Hepatocyte (in vitro differentiated cells): ENCODE measurements at regions not wholly inside any gene's neighbourhood (a gene's known extent, or its start where the extent isn't known, plus 50 kb on each side); places are given as distances from the start of the nearest gene placed in this dataset.

Experiments
- DNase-seq: peaks from one replicate; pipeline ENCODE4 v3.0.0-alpha.2; 2016; ENCODE audit warnings: low spot score
- H2AFZ ChIP-seq: fragments of 200-600 bp; sonication (generic); 2 replicates; pipeline ENCODE4 v1.6.0; 2016; ENCODE audit warnings: antibody characterized with exemption, mild to moderate bottlenecking
- H3K27ac ChIP-seq: fragments of 200-600 bp; sonication (generic); 2 replicates; pipeline ENCODE4 v1.5.1; 2016; ENCODE audit warnings: mild to moderate bottlenecking
- H3K27me3 ChIP-seq: fragments of 200-600 bp; sonication (generic); 2 replicates; pipeline ENCODE4 v1.6.1; 2016
- H3K36me3 ChIP-seq: fragments of 200-600 bp; sonication (generic); replicated peaks from 2 replicates; pipeline ENCODE4 v1.5.1; 2016; ENCODE audit warnings: low read depth; ENCODE audit not compliant: insufficient read depth
- H3K4me1 ChIP-seq: fragments of 200-600 bp; sonication (generic); 2 replicates; pipeline ENCODE4 v1.5.1; 2016; ENCODE audit warnings: mild to moderate bottlenecking, moderate library complexity; ENCODE audit not compliant: insufficient read depth
- H3K4me2 ChIP-seq: fragments of 200-600 bp; sonication (generic); 2 replicates; pipeline ENCODE4 v1.6.0; 2016
- H3K4me3 ChIP-seq: fragments of 200-600 bp; sonication (generic); 2 replicates; pipeline ENCODE4 v1.5.1; 2016; ENCODE audit warnings: mild to moderate bottlenecking
- H3K79me2 ChIP-seq: fragments of 200-600 bp; sonication (generic); 2 replicates; pipeline ENCODE4 v1.6.0; 2017; ENCODE audit warnings: mild to moderate bottlenecking
- H3K9me2 ChIP-seq: fragments of 200-600 bp; sonication (generic); replicated peaks from 2 replicates; pipeline ENCODE4 v1.6.0; 2017; ENCODE audit warnings: mild to moderate bottlenecking; ENCODE audit not compliant: insufficient read depth
- H3K9me3 ChIP-seq: fragments of 200-600 bp; sonication (generic); 2 replicates; pipeline ENCODE4 v1.5.1; 2016; ENCODE audit warnings: low read depth, mild to moderate bottlenecking
- H4K20me1 ChIP-seq: fragments of 200-600 bp; sonication (generic); 2 replicates; pipeline ENCODE4 v1.6.0; 2016; ENCODE audit warnings: mild to moderate bottlenecking; ENCODE audit not compliant: insufficient read depth, poor library complexity, severe bottlenecking
- CTCF ChIP-seq: fragments of 200-600 bp; sonication (generic); IDR thresholded peaks from 2 replicates; pipeline ENCODE4 v1.5.1; 2016; ENCODE audit warnings: antibody characterized with exemption, mild to moderate bottlenecking; ENCODE audit not compliant: poor library complexity
- EZH2 ChIP-seq: fragments of 200-600 bp; sonication (generic); IDR thresholded peaks from 2 replicates; pipeline ENCODE4 v1.6.1; 2016; ENCODE audit warnings: antibody characterized with exemption, mild to moderate bottlenecking, borderline replicate concordance
- EZH2phosphoT487 ChIP-seq: fragments of 200-600 bp; sonication (generic); IDR thresholded peaks from one replicate; pipeline ENCODE4 v1.6.1; 2018; ENCODE audit warnings: antibody characterized with exemption, mild to moderate bottlenecking, low read depth, moderate library complexity; ENCODE audit not compliant: unreplicated experiment, severe bottlenecking
- WGBS: methylation state at CpG from one replicate; pipeline ENCODE4 v1.1.6; 2016; ENCODE audit warnings: low lambda C conversion rate; ENCODE audit errors: missing lambda C conversion rate; 5-methylcytosine and 5-hydroxymethylcytosine counted together

DNA sequence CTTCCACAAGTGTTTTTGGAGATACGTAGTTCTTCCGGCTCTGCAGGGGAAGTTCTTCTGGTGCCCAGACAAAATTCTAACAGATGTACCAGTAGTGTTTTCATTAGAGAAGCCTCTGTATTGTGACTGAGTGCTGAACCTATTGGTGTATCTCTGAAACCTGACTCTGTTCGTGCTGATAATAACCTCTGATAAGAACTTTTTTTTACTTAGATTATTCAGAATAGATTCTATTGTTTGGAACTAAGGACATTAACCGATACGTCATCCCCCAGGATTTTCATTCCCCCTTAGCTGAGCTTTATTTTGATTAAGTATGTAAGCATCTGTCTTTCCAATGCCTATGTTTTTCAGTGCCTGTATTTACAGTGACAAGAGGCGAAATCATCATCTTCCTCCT lies 362.9 kb downstream of the PDGFC start:
- no peaks in the 10 kb centered on the region for H4K20me1 ChIP-seq
- TF ChIP-seq EZH2phosphoT487 (no peak), CTCF (no peak), EZH2 (no peak)

GRCh38 chr4:156607478-156607857 lies 364.1 kb downstream of the PDGFC start:
- Histone ChIP-seq H3K4me1 (no peaks in the 10 kb centered on the region), H3K9me3 (no peaks in the 10 kb centered on the region), H3K9me2 (no peaks in the 10 kb centered on the region), H3K4me3 (no peak overlapping the region), H3K27ac (peak overlapping the region; percentile 16), H2AFZ (no peak overlapping the region), H3K36me3 (no peaks in the 10 kb centered on the region), H3K4me2 (no peak overlapping the region), H3K27me3 (no peaks in the 10 kb centered on the region), H3K79me2 (no peaks in the 10 kb centered on the region), H4K20me1 (no peaks in the 10 kb centered on the region)
- no peak for DNase-seq
- no peak for TF ChIP-seq EZH2
- no peak for TF ChIP-seq EZH2phosphoT487
- TF ChIP-seq CTCF: no peak
- 95% methylated on average over 1 of the region's 1 CpG for WGBS

More for the DNA sequence above, 362.9 kb downstream of the PDGFC start:
- Histone ChIP-seq H3K27me3 (no peaks in the 10 kb centered on the region), H3K9me3 (no peaks in the 10 kb centered on the region), H2AFZ (no peak overlapping the region), H3K79me2 (no peaks in the 10 kb centered on the region), H3K4me1 (no peaks in the 10 kb centered on the region), H3K4me3 (no peak overlapping the region), H3K36me3 (no peaks in the 10 kb centered on the region), H3K9me2 (no peaks in the 10 kb centered on the region), H3K27ac (no peak overlapping the region), H3K4me2 (no peak overlapping the region)
- DNase-seq: no peak
- WGBS: 85% methylated on average over 6 of the region's 6 CpGs

DNA sequence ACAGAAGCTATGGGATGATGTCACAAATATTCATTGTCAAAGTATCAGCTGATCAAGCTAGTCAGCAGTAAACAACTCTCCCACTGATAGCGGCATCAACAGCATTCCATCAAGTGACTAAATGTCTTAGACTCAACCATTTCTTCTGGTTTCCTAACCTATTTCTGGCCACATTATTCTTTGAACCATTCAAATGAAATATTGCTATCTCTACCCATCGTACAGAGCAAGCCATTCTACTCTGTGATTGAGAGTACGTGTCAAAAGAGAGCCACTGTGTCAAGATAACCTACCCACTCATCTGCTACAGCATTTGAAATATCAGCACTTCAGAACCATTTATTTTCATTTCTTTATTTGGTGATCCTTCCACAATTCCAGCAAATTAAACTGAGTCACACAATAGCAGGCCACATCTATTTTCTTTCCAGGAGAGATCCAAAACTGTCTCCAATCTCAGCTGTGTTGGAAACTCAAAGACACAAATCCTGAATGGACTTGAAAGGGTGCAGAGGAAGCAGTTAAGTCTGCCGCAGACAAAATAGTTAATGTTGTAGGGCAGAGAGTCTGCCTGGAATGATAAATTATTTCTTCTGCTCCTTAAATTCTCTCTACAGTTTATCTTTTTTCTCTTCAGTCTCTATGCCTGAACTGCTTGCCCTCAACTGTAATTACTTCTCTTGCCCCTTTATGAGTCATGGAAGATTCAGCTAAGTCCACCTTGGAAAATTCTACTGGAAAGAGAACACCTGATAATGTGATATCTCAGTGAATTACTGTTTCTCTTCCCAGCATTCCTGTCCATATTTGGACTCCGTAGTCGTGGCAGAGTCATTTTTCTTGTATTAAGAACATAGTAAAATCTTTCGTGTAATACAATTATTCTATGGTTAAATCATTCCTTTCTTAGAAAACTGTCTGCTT lies 364.8 kb downstream of the PDGFC start:
- H3K4me2 ChIP-seq: no peak overlapping the region
- 68% methylated on average over 7 of the region's 7 CpGs for WGBS

More for the DNA sequence above, 364.8 kb downstream of the PDGFC start:
- Histone ChIP-seq H3K9me3 (no peaks in the 10 kb centered on the region), H3K27me3 (no peaks in the 10 kb centered on the region), H3K79me2 (no peaks in the 10 kb centered on the region), H3K4me3 (no peak overlapping the region), H3K36me3 (no peaks in the 10 kb centered on the region), H3K27ac (peak overlapping the region; percentile 41), H2AFZ (no peak overlapping the region), H3K4me1 (no peaks in the 10 kb centered on the region), H4K20me1 (no peaks in the 10 kb centered on the region), H3K9me2 (no peaks in the 10 kb centered on the region)
- TF ChIP-seq EZH2phosphoT487: no peak
- TF ChIP-seq EZH2: no peak
- no peak for TF ChIP-seq CTCF
- DNase-seq: peak; percentile 13
